ENCODE measurements at regions not wholly inside any gene's neighbourhood (a gene's known extent, or its start where the extent isn't known, plus 50 kb on each side); places are given as distances from the start of the nearest gene placed in this dataset.

- H2AK5ac ChIP-seq (ENCODE audit: low read depth, low read length), result no peak overlapping the region
- H3K4me1 ChIP-seq (replicated peaks in 1 of 4; ENCODE audit: control insufficient read depth in 3 of 4, insufficient read depth in 4 of 4, low read length in 3 of 4), result no peaks in the 10 kb centered on the region
- H3K79me2 ChIP-seq (ENCODE audit: control insufficient read depth in 1 of 2, insufficient read depth in 2 of 2, low read length in 2 of 2), result no peaks in the 10 kb centered on the region
- no peak overlapping the region for H3K4me2 ChIP-seq (ENCODE audit: insufficient read depth in 1 of 2, low read depth in 2 of 2, low read length in 2 of 2)
- CTCF ChIA-PET (ENCODE audit: partially characterized antibody), result interaction anchor here (1.1 kb wide), 1 partner anchor 24 kb away, joined by 3 read pairs; no protein-coding TSS in a partner anchor
- H2BK120ac ChIP-seq (replicated peaks; ENCODE audit: low read depth, low read length), result no peak overlapping the region
- no peak overlapping the region for H2AFZ ChIP-seq (ENCODE audit: low read length)
- H3K9ac ChIP-seq (replicated peaks in 1 of 4; ENCODE audit: extremely low read depth in 1 of 4, low read depth in 3 of 4, low read length in 3 of 4), result no peak overlapping the region
- no peak overlapping the region for H4K5ac ChIP-seq (ENCODE audit: insufficient read length, low read depth, low read length)
- POLR2A ChIA-PET (ENCODE audit: partially characterized antibody), result no interaction called here
- H3K4ac ChIP-seq (replicated peaks; ENCODE audit: insufficient read length, low read depth, low read length), result no peak overlapping the region
- H2BK12ac ChIP-seq (ENCODE audit: low read depth, low read length), result no peak overlapping the region
- 88% methylated on average over 5 of the region's 5 CpGs; no CpG with 5 or more reads in 1 of the 2 experiments for WGBS, 2 experiments (ENCODE audit: extremely low coverage in 1 of 2, insufficient coverage in 1 of 2, insufficient read length in 1 of 2, insufficient replicate concordance in 2 of 2, low coverage in 1 of 2, low lambda C conversion rate in 2 of 2, missing lambda C conversion rate in 1 of 2)
- no peak overlapping the region for H3K14ac ChIP-seq (ENCODE audit: insufficient read length)
- H3K36me3 ChIP-seq (ENCODE audit: control insufficient read depth in 2 of 4, insufficient read depth in 4 of 4, low read length in 3 of 4), result no peaks in the 10 kb centered on the region
- no peak for TF ChIP-seq RXRA (IDR thresholded peaks at IDR 0.05; ENCODE audit: insufficient read depth, low read depth, low read length)
- no peak for TF ChIP-seq CREB1 (IDR thresholded peaks at IDR 0.05)
- TF ChIP-seq TAF7 (optimal IDR thresholded peaks at IDR 0.05; ENCODE audit: borderline replicate concordance, low read depth, low read length), result no peak
- TF ChIP-seq GABPA (IDR thresholded peaks at IDR 0.05; ENCODE audit: borderline replicate concordance, insufficient read depth, low read length), result no peak
- TF ChIP-seq CEBPB (IDR thresholded peaks at IDR 0.05; ENCODE audit: low read depth, low read length), result no peak
- no peak for TF ChIP-seq HDAC6 (IDR thresholded peaks at IDR 0.05; ENCODE audit: low read depth, low read length)
- TF ChIP-seq SUZ12 (IDR thresholded peaks at IDR 0.05; ENCODE audit: low read length), result no peak
- TF ChIP-seq JUN (IDR thresholded peaks at IDR 0.05; ENCODE audit: low read depth, low read length), result no peak
- TF ChIP-seq MAX (IDR thresholded peaks at IDR 0.05), result no peak
- no peak for TF ChIP-seq RNF2 (IDR thresholded peaks at IDR 0.05; ENCODE audit: borderline replicate concordance, low read depth, low read length, missing control alignments, poor library complexity, severe bottlenecking)
- H2BK15ac ChIP-seq (ENCODE audit: low read length), result no peak overlapping the region
- DNase-seq (ENCODE audit: low read depth in 1 of 2, low spot score in 2 of 2) (no peak), FAIRE-seq (no peak)
- no peaks in the 10 kb centered on the region; a peak in 1 of 7 replicates for H3K27me3 ChIP-seq (replicated peaks in 1 of 4; ENCODE audit: control insufficient read depth in 3 of 4, extremely low read depth in 1 of 4, insufficient read depth in 3 of 4, low read length in 3 of 4)
- no peak overlapping the region for H2BK5ac ChIP-seq (ENCODE audit: low read depth, low read length)
- no peak overlapping the region for H3K23ac ChIP-seq (ENCODE audit: insufficient read length)
- no peaks in the 10 kb centered on the region for H4K20me1 ChIP-seq (replicated peaks in 1 of 2; ENCODE audit: control insufficient read depth in 1 of 2, insufficient read depth in 2 of 2, low read length in 2 of 2)
- no peak overlapping the region for H4K8ac ChIP-seq (ENCODE audit: extremely low read depth, insufficient read depth, low read length)
- H4K91ac ChIP-seq (replicated peaks; ENCODE audit: insufficient read length, low read length), result no peak overlapping the region
- H3K4me3 ChIP-seq (ENCODE audit: extremely low read depth in 1 of 4, insufficient read depth in 2 of 4, low read depth in 3 of 4, low read length in 4 of 4), result no peak overlapping the region
- no peaks in the 10 kb centered on the region for H3K9me3 ChIP-seq (ENCODE audit: insufficient read depth in 2 of 2, low read depth in 1 of 2, low read length in 1 of 2)
- no peak overlapping the region for H3K27ac ChIP-seq (ENCODE audit: low read depth, low read length)
- H3K79me1 ChIP-seq (ENCODE audit: low read depth, low read length), result no peaks in the 10 kb centered on the region
- H3K18ac ChIP-seq (ENCODE audit: extremely low read depth, low read length), result no peak overlapping the region
- H2BK20ac ChIP-seq (ENCODE audit: low read length), result no peak overlapping the region
- H3K56ac ChIP-seq (replicated peaks; ENCODE audit: insufficient read length, low read depth, low read length), result no peak overlapping the region
- no peaks in the 10 kb centered on the region for H3K23me2 ChIP-seq (ENCODE audit: low read depth, low read length)
Observed at GRCh38 chr6:18681832-18682503, 294.8 kb downstream of the RNF144B start.

All from H1 (cell line).